CD14-positive monocyte (primary cell): ENCODE measurements at regions not wholly inside any gene's neighbourhood (a gene's known extent, or its start where the extent isn't known, plus 50 kb on each side); places are given as distances from the start of the nearest gene placed in this dataset.

ENCODE experiments used
- DNase-seq, 3 donors: peaks; one replicate each; pipeline ENCODE4 v3.0.0-alpha.2; 2011 to 2022
- H2AFZ ChIP-seq: 2 replicates; pipeline ENCODE4 v1.6.0; 2012; ENCODE audit warnings: mild to moderate bottlenecking, low read depth, low read length, inconsistent platforms; ENCODE audit not compliant: insufficient read depth, poor library complexity, severe bottlenecking
- H3K27ac ChIP-seq, 2 donors: 1 replicate in 1 of 2; 2 replicates in 1 of 2; pipeline ENCODE4 v1.5.1; 2012 to 2013; ENCODE audit warnings: low read length in 2 of 2, control low read depth in 1 of 2, inconsistent platforms in 1 of 2, low read depth in 1 of 2, mild to moderate bottlenecking in 1 of 2
- H3K27me3 ChIP-seq, 2 donors: one replicate each; pipeline versions ENCODE4 v1.6.0 to v1.6.1; 2011 to 2013; ENCODE audit warnings: low read length in 2 of 2; ENCODE audit not compliant: control insufficient read depth in 2 of 2, insufficient read depth in 2 of 2
- H3K36me3 ChIP-seq, 2 donors: replicated peaks in 1 of 2; 1 replicate in 1 of 2; 2 replicates in 1 of 2; pipeline versions ENCODE4 v1.5.1 to v1.6.1; 2012 to 2013; ENCODE audit warnings: low read length in 2 of 2, control low read depth in 1 of 2, inconsistent platforms in 1 of 2, mild to moderate bottlenecking in 1 of 2; ENCODE audit not compliant: insufficient read depth in 2 of 2, control insufficient read depth in 1 of 2
- H3K4me1 ChIP-seq, 2 donors: 1 replicate in 1 of 2; 2 replicates in 1 of 2; pipeline versions ENCODE4 v1.5.1 to v1.6.1; 2012 to 2013; ENCODE audit warnings: low read length in 2 of 2, control low read depth in 1 of 2, inconsistent platforms in 1 of 2, mild to moderate bottlenecking in 1 of 2, moderate library complexity in 1 of 2; ENCODE audit not compliant: insufficient read depth in 2 of 2, control insufficient read depth in 1 of 2
- H3K4me2 ChIP-seq: replicated peaks from 2 replicates; pipeline ENCODE3; 2012; ENCODE audit warnings: low read length, moderate library complexity, mild to moderate bottlenecking; ENCODE audit not compliant: poor library complexity, severe bottlenecking; ENCODE audit errors: extremely low read depth
- H3K4me3 ChIP-seq, 3 experiments: fragments of 200-600 bp in 1 of 3; sonication (generic) in 1 of 3; replicated peaks in 1 of 3; 1 replicate in 2 of 3; 2 replicates in 1 of 3; pipeline ENCODE4 v1.5.1; 2011 to 2013; ENCODE audit warnings: low read length in 3 of 3, mild to moderate bottlenecking in 3 of 3, control low read depth in 2 of 3, low read depth in 2 of 3, inconsistent platforms in 1 of 3, moderate library complexity in 1 of 3
- H3K79me2 ChIP-seq: 2 replicates; pipeline ENCODE4 v1.6.0; 2012; ENCODE audit warnings: mild to moderate bottlenecking, control low read depth, inconsistent platforms, low read length, moderate library complexity; ENCODE audit not compliant: insufficient read depth
- H3K9ac ChIP-seq: 2 replicates; pipeline ENCODE4 v1.6.0; 2017; ENCODE audit warnings: low read length, mild to moderate bottlenecking; ENCODE audit not compliant: insufficient read depth, poor library complexity, severe bottlenecking
- H3K9me3 ChIP-seq, 2 donors: replicated peaks in 1 of 2; 1 replicate in 1 of 2; 2 replicates in 1 of 2; pipeline versions ENCODE4 v1.5.1 to v1.6.1; 2012 to 2013; ENCODE audit warnings: low read length in 2 of 2, control low read depth in 1 of 2; ENCODE audit not compliant: control insufficient read depth in 1 of 2, insufficient read depth in 1 of 2
- H4K20me1 ChIP-seq: 2 replicates; pipeline ENCODE4 v1.6.0; 2012; ENCODE audit warnings: mild to moderate bottlenecking, low read length, control low read depth, moderate library complexity; ENCODE audit not compliant: insufficient read depth
- H3K27ac Mint-ChIP-seq, 7 donors: one replicate each; pipeline ENCODE4 v1.8.0; 2020; ENCODE audit warnings: mild to moderate bottlenecking in 7 of 7, mixed read lengths in 7 of 7, moderate library complexity in 6 of 7, inconsistent platforms in 2 of 7
- H3K27me3 Mint-ChIP-seq, 3 donors: one replicate each; pipeline ENCODE4 v1.8.0; 2021 to 2022; ENCODE audit warnings: low read depth in 3 of 3, mild to moderate bottlenecking in 3 of 3, mixed read lengths in 3 of 3, moderate library complexity in 3 of 3, inconsistent platforms in 1 of 3
- H3K36me3 Mint-ChIP-seq, 2 donors: one replicate each; pipeline ENCODE4 v1.8.0; 2020; ENCODE audit warnings: mixed read lengths in 2 of 2, inconsistent platforms in 1 of 2, mild to moderate bottlenecking in 1 of 2
- H3K4me1 Mint-ChIP-seq: one replicate; pipeline ENCODE4 v1.8.0; 2020; ENCODE audit warnings: mild to moderate bottlenecking, mixed read lengths
- H3K4me3 Mint-ChIP-seq, 2 donors: one replicate each; pipeline ENCODE4 v1.8.0; 2020; ENCODE audit warnings: mild to moderate bottlenecking in 2 of 2, mixed read lengths in 2 of 2, moderate library complexity in 1 of 2
- H3K9me3 Mint-ChIP-seq, 7 donors: one replicate each; pipeline ENCODE4 v1.8.0; 2020 to 2022; ENCODE audit warnings: mixed read lengths in 7 of 7, mild to moderate bottlenecking in 6 of 7, moderate library complexity in 6 of 7, inconsistent platforms in 2 of 7
- WGBS: methylation state at CpG from one replicate; pipeline ENCODE4 v1.1.5; 2013; ENCODE audit warnings: missing lambda C conversion rate; ENCODE audit not compliant: insufficient coverage; 5-methylcytosine and 5-hydroxymethylcytosine counted together
- intact Hi-C, 2 donors: fragments of 100-400 bp; cut with micrococcal nuclease; formaldehyde crosslinking; loops; one replicate each; pipeline versions ENCODE4 v1.15.0 to v1.15.1; 2023
- TF ChIP-seq, protein P1 (sequence below): fragments of 200-600 bp; IDR thresholded peaks from one replicate; pipeline ENCODE4 v1.8.0; 2022; ENCODE audit warnings: antibody characterized with exemption, mild to moderate bottlenecking

DNA sequence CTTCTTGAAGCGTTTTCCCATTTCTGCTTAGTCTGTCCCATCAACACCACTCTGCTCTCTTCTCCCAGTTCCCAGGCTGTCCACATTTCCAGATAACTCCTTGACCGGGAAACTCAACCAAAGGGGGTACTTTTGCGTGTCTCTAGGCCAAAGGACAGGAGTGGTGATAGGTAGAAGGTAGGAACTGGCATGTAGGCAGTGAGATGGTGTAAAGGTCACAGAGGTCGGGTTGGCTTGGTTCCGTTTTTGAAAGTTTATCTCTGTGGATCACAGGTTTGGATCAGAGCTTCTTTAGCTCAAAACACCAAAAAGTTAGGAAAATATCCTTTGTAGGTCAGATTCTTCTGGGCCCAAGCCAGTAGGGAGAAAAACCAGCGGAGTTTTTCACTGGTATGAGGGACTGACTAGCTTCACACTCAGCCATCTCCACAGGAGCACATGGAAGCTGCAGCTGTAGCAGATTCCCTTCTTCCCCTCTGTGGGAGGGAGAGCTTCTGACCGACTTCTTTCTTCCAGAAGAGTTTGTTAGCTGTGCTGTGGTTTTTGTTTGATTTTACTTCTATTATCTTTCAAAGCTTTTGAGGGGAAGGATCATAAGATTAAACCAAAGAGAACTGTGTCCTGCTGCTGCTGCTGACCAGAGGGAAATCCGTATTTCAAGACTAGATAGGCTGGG lies 98.4 kb upstream of the DMRT1 start:
- H3K4me3 Mint-ChIP-seq = no peak overlapping the region
- H3K4me3 ChIP-seq = no peak overlapping the region
- TF ChIP-seq, protein P1, sequence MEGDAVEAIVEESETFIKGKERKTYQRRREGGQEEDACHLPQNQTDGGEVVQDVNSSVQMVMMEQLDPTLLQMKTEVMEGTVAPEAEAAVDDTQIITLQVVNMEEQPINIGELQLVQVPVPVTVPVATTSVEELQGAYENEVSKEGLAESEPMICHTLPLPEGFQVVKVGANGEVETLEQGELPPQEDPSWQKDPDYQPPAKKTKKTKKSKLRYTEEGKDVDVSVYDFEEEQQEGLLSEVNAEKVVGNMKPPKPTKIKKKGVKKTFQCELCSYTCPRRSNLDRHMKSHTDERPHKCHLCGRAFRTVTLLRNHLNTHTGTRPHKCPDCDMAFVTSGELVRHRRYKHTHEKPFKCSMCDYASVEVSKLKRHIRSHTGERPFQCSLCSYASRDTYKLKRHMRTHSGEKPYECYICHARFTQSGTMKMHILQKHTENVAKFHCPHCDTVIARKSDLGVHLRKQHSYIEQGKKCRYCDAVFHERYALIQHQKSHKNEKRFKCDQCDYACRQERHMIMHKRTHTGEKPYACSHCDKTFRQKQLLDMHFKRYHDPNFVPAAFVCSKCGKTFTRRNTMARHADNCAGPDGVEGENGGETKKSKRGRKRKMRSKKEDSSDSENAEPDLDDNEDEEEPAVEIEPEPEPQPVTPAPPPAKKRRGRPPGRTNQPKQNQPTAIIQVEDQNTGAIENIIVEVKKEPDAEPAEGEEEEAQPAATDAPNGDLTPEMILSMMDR = no peak
- no peaks in the 10 kb centered on the region for H4K20me1 ChIP-seq
- no peak overlapping the region for H2AFZ ChIP-seq
- H3K36me3 Mint-ChIP-seq = no peaks in the 10 kb centered on the region
- peaks cover 0 to 3% (median 2%) of the 10 kb centered on the region in 3 donors for H3K27me3 Mint-ChIP-seq
- H3K9ac ChIP-seq = no peak overlapping the region
- H3K4me2 ChIP-seq = no peak overlapping the region
- no peaks in the 10 kb centered on the region for H3K9me3 ChIP-seq
- no peaks in the 10 kb centered on the region for H3K9me3 Mint-ChIP-seq
- H3K27ac ChIP-seq = no peak overlapping the region
- peak overlapping the region in 1 of 7 donors; percentile 10 for H3K27ac Mint-ChIP-seq
- no peak for DNase-seq
- H3K36me3 ChIP-seq = peaks cover 5 to 25% of the 10 kb centered on the region in 2 donors
- H3K79me2 ChIP-seq = no peaks in the 10 kb centered on the region
- peaks cover 5% of the 10 kb centered on the region for H3K4me1 Mint-ChIP-seq
- intact Hi-C loops = no loop called here
- H3K27me3 ChIP-seq = no peaks in the 10 kb centered on the region
- WGBS = 100% methylated on average over 2 of the region's 8 CpGs
- no peaks in the 10 kb centered on the region for H3K4me1 ChIP-seq

DNA sequence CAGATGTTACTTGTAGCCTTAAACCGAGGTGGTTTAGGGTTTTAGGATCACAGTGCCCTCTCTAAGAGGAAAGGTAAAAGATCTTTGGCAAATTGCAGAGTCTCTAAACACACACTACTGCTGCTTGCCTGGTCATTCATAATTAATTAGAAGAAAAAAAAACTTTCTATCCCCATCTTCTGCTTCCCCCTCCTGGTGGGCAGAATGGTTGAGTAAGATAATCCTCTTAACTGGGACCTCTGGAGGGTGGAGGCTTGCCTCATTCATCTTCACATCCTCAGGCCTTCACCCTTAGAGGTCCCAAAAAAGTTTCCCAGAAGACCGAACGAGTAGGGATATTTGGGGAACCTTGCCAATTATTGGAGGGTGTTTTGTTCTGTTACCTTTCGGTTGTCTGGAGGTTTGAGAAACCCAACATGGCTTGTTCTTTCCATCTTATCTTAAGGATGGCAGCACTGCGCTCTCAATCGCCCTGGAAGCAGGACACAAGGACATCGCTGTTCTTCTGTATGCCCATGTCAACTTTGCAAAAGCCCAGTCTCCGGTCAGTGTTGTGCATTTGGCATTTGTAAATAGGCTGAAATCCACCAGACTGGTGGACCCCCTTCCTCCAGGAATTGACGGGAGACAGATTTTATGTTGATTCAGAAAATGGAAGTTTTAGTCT lies 97.3 kb upstream of the DMRT1 start:
- no peak overlapping the region for H3K4me3 Mint-ChIP-seq
- Histone ChIP-seq H3K27ac (no peak overlapping the region), H3K4me2 (no peak overlapping the region), H3K9me3 (no peaks in the 10 kb centered on the region), H3K79me2 (no peaks in the 10 kb centered on the region), H3K9ac (no peak overlapping the region), H3K4me3 (no peak overlapping the region), H3K27me3 (no peaks in the 10 kb centered on the region), H2AFZ (no peak overlapping the region), H3K4me1 (peaks cover 1 to 2% of the 10 kb centered on the region in 2 donors), H4K20me1 (no peaks in the 10 kb centered on the region), H3K36me3 (peaks cover 3 to 15% of the 10 kb centered on the region in 2 donors)
- intact Hi-C loops = no loop called here
- DNase-seq = no peak
- no peaks in the 10 kb centered on the region for H3K9me3 Mint-ChIP-seq
- H3K27me3 Mint-ChIP-seq = peaks cover 2 to 5% (median 3%) of the 10 kb centered on the region in 3 donors
- WGBS = 97% methylated on average over 4 of the region's 9 CpGs
- H3K4me1 Mint-ChIP-seq = peaks cover 8% of the 10 kb centered on the region
- TF ChIP-seq, protein P1 = no peak
- no peak overlapping the region for H3K27ac Mint-ChIP-seq
- H3K36me3 Mint-ChIP-seq = no peaks in the 10 kb centered on the region
